ENCODE measurements at regions not wholly inside any gene's neighbourhood (a gene's known extent, or its start where the extent isn't known, plus 50 kb on each side); places are given as distances from the start of the nearest gene placed in this dataset.

GRCh38 chr11:97471480-97471879 is 1081.7 kb downstream of the JRKL start:
- Histone ChIP-seq H3K27ac (no peak overlapping the region), H3K9me3 (peaks cover 0 to 3% (median 0%) of the 10 kb centered on the region in 4 donors), H3K4me1 (no peaks in the 10 kb centered on the region), H3K36me3 (no peaks in the 10 kb centered on the region), H3K27me3 (no peaks in the 10 kb centered on the region), H3K4me3 (no peak overlapping the region)
- no peak for TF ChIP-seq POLR2A (IDR thresholded peaks at IDR 0.05)
- TF ChIP-seq CTCF (IDR thresholded peaks at IDR 0.05), result no peak
- DNase-seq, result no peak

- H3K4me1 ChIP-seq, result no peaks in the 10 kb centered on the region
- no peak overlapping the region for H3K4me3 ChIP-seq
- H3K27ac ChIP-seq, result no peak overlapping the region
Measured at GRCh38 chr11:97487387-97487786, 1097.6 kb downstream of the JRKL start.

GRCh38 chr11:97498891-97499290 is 1109.1 kb downstream of the JRKL start:
- TF ChIP-seq CTCF (IDR thresholded peaks at IDR 0.05) (no peak), POLR2A (IDR thresholded peaks at IDR 0.05) (no peak)
- Histone ChIP-seq H3K27ac (no peak overlapping the region), H3K4me3 (no peak overlapping the region), H3K36me3 (no peaks in the 10 kb centered on the region), H3K9me3 (no peaks in the 10 kb centered on the region), H3K4me1 (no peaks in the 10 kb centered on the region), H3K27me3 (no peaks in the 10 kb centered on the region)
- no peak for DNase-seq

More at GRCh38 chr11:97487387-97487786, 1097.6 kb downstream of the JRKL start:
- Histone ChIP-seq H3K36me3 (no peaks in the 10 kb centered on the region), H3K27me3 (no peaks in the 10 kb centered on the region), H3K9me3 (no peaks in the 10 kb centered on the region)
- TF ChIP-seq POLR2A (IDR thresholded peaks at IDR 0.05), result no peak
- no peak for TF ChIP-seq CTCF (IDR thresholded peaks at IDR 0.05)
- DNase-seq, result no peak

- DNase-seq, result no peak
- TF ChIP-seq CTCF (IDR thresholded peaks at IDR 0.05) (no peak), POLR2A (IDR thresholded peaks at IDR 0.05) (no peak)
- H3K36me3 ChIP-seq, result no peaks in the 10 kb centered on the region
- no peaks in the 10 kb centered on the region for H3K27me3 ChIP-seq
- no peak overlapping the region for H3K27ac ChIP-seq
- H3K4me1 ChIP-seq, result no peaks in the 10 kb centered on the region
- no peak overlapping the region for H3K4me3 ChIP-seq
- H3K9me3 ChIP-seq, result peaks cover 0 to 5% (median 0%) of the 10 kb centered on the region in 4 donors
Measured at GRCh38 chr11:97502201-97502600, 1112.4 kb downstream of the JRKL start.

GRCh38 chr11:97506076-97506759 is 1116.4 kb downstream of the JRKL start:
- Histone ChIP-seq H3K36me3 (no peaks in the 10 kb centered on the region), H3K27me3 (no peaks in the 10 kb centered on the region), H3K4me3 (no peak overlapping the region), H3K4me1 (no peaks in the 10 kb centered on the region), H3K9me3 (peaks cover 0 to 5% (median 0%) of the 10 kb centered on the region in 4 donors), H3K27ac (no peak overlapping the region)
- DNase-seq, result no peak
- TF ChIP-seq POLR2A (IDR thresholded peaks at IDR 0.05) (no peak), CTCF (IDR thresholded peaks at IDR 0.05) (no peak)

Data from Peyer's patch (tissue), 4 donors.